ENCODE measurements at regions not wholly inside any gene's neighbourhood (a gene's known extent, or its start where the extent isn't known, plus 50 kb on each side); places are given as distances from the start of the nearest gene placed in this dataset.

DNA sequence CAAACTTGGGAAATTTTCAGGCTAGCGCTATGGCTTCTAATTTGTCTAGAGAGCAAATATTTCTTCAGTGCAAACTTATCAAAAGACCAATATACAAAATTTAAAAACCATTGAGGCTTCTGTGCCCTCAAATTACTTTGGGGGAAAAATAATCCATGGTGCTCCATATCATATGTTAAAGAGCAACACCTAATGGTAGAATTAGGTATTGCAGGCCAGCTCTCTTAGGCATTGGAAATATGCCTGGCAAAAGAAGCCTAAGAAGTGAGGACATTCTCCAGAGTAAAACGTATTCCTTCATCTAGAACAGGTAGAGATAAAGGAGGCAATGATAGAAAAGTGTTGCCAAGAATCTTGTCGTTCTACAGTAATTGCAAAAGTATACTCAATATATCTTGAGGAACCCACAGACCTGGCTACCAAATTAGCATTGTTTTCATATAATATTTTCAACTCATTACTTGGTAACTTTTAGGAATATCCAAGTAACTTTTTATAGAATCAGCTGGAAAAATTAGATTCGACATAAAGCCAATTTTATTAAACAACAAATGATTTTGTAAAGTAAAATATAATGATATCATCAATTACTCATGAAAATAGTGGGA, 401.1 kb downstream of the BCL11A start:
- TF ChIP-seq POLR2A (IDR thresholded peaks at IDR 0.05): no peak
- TF ChIP-seq, protein P1, sequence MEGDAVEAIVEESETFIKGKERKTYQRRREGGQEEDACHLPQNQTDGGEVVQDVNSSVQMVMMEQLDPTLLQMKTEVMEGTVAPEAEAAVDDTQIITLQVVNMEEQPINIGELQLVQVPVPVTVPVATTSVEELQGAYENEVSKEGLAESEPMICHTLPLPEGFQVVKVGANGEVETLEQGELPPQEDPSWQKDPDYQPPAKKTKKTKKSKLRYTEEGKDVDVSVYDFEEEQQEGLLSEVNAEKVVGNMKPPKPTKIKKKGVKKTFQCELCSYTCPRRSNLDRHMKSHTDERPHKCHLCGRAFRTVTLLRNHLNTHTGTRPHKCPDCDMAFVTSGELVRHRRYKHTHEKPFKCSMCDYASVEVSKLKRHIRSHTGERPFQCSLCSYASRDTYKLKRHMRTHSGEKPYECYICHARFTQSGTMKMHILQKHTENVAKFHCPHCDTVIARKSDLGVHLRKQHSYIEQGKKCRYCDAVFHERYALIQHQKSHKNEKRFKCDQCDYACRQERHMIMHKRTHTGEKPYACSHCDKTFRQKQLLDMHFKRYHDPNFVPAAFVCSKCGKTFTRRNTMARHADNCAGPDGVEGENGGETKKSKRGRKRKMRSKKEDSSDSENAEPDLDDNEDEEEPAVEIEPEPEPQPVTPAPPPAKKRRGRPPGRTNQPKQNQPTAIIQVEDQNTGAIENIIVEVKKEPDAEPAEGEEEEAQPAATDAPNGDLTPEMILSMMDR (IDR thresholded peaks at IDR 0.05): no peak
- no peak for TF ChIP-seq POLR2AphosphoS5 (IDR thresholded peaks at IDR 0.05)
